Mucosa of descending colon (tissue), 3 donors: ENCODE measurements at regions not wholly inside any gene's neighbourhood (a gene's known extent, or its start where the extent isn't known, plus 50 kb on each side); places are given as distances from the start of the nearest gene placed in this dataset.
"Not testable (repeated sequence)": the region's sequence is repeated elsewhere in the genome, so short reads cannot be mapped to it uniquely, and the experiment has no call there.

ENCODE experiments used
- ATAC-seq: fragments of 200-7000 bp; cut with Tn5 transposase; one replicate; pipeline ENCODE4 v1.9.1; 2020; ENCODE audit warnings: mild to moderate bottlenecking, moderate library complexity
- DNase-seq, 3 donors: peaks; one replicate each; pipeline ENCODE4 v3.0.0-alpha.2; 2020
- H3K36me3 ChIP-seq: fragments of 200-600 bp; one replicate; pipeline ENCODE4 v1.8.0; 2021; ENCODE audit warnings: low read depth, mild to moderate bottlenecking
- H3K4me1 ChIP-seq: fragments of 200-600 bp; one replicate; pipeline ENCODE4 v1.8.0; 2021; ENCODE audit warnings: low read depth, mild to moderate bottlenecking
- H3K4me3 ChIP-seq: fragments of 200-600 bp; one replicate; pipeline ENCODE4 v1.8.0; 2021; ENCODE audit warnings: mild to moderate bottlenecking
- H3K9me3 ChIP-seq: fragments of 200-600 bp; one replicate; pipeline ENCODE4 v1.8.0; 2021; ENCODE audit warnings: mild to moderate bottlenecking
- CTCF ChIP-seq: fragments of 200-600 bp; IDR thresholded peaks from one replicate; pipeline ENCODE4 v1.8.0; 2022; ENCODE audit warnings: antibody characterized with exemption, mild to moderate bottlenecking
- intact Hi-C, 2 donors: fragments of 100-400 bp; cut with DNase I in 1 of 2; cut with micrococcal nuclease in 1 of 2; formaldehyde crosslinking; loops; one replicate each; pipeline versions ENCODE4 v1.11.0 to v1.11.1; 2022; cut with DNase I, micrococcal nuclease
- donor health status: DM: no; HTN: no; CAD: no; lungs with moderate emphysema.
- donor health status: DM: no; HTN: no; CAD: no.
- donor health status: DM: no; HTN: yes; CAD: no.

- intact Hi-C loops = no loop called here
- Histone ChIP-seq H3K9me3 (no peaks in the 10 kb centered on the region), H3K4me1 (no peaks in the 10 kb centered on the region), H3K36me3 (no peaks in the 10 kb centered on the region), H3K4me3 (no peak overlapping the region)
- no peak for TF ChIP-seq CTCF
- ATAC-seq (no peak), DNase-seq (no peak)
Observed at GRCh38 chr19:28542394-28543243, 670.3 kb downstream of the UQCRFS1 start.

- Histone ChIP-seq H3K36me3 (no peaks in the 10 kb centered on the region), H3K4me1 (no peaks in the 10 kb centered on the region), H3K4me3 (no peak overlapping the region), H3K9me3 (no peaks in the 10 kb centered on the region)
- DNase-seq (no peak), ATAC-seq (no peak)
- no peak for TF ChIP-seq CTCF
- intact Hi-C loops = no loop called here
Observed at GRCh38 chr19:28541602-28542393, 671.2 kb downstream of the UQCRFS1 start.

- no peak for ATAC-seq
- TF ChIP-seq CTCF = no peak
- no peaks in the 10 kb centered on the region for H3K36me3 ChIP-seq
- H3K4me3 ChIP-seq = no peak overlapping the region
- no peaks in the 10 kb centered on the region for H3K4me1 ChIP-seq
- H3K9me3 ChIP-seq = no peaks in the 10 kb centered on the region
- intact Hi-C loops = no loop called here
- DNase-seq = no peak
Observed at GRCh38 chr19:28541029-28541428, 671.9 kb downstream of the UQCRFS1 start.

- ATAC-seq, H3K36me3 ChIP-seq, intact Hi-C loops, H3K9me3 ChIP-seq, H3K4me1 ChIP-seq, DNase-seq, H3K4me3 ChIP-seq: not testable (repeated sequence)
Observed at GRCh38 chr19:28540385-28540784, 672.6 kb downstream of the UQCRFS1 start.

- no peak for DNase-seq
- no peak for TF ChIP-seq CTCF
- no peak overlapping the region for H3K4me3 ChIP-seq
- H3K9me3 ChIP-seq = no peaks in the 10 kb centered on the region
- H3K36me3 ChIP-seq = no peaks in the 10 kb centered on the region
- no peaks in the 10 kb centered on the region for H3K4me1 ChIP-seq
- intact Hi-C loops = no loop called here
- no peak for ATAC-seq
Observed at GRCh38 chr19:28539759-28540158, 673.2 kb downstream of the UQCRFS1 start.

GRCh38 chr19:28538579-28538978, 674.4 kb downstream of the UQCRFS1 start:
- ATAC-seq, DNase-seq, intact Hi-C loops, H3K4me1 ChIP-seq, H3K9me3 ChIP-seq, H3K4me3 ChIP-seq, H3K36me3 ChIP-seq: not testable (repeated sequence)
